Activated CD4-positive, alpha-beta T cell treated with anti-CD3 and anti-CD28 coated beads, Interleukin-2, amount 50 U/mL, for 48 hours (primary cell): ENCODE measurements at regions not wholly inside any gene's neighbourhood (a gene's known extent, or its start where the extent isn't known, plus 50 kb on each side); places are given as distances from the start of the nearest gene placed in this dataset.
"Not testable (repeated sequence)": the region's sequence is repeated elsewhere in the genome, so short reads cannot be mapped to it uniquely, and the experiment has no call there.

Experiments used
- DNase-seq, 2 experiments: peaks; one replicate each; pipeline ENCODE4 v3.0.0-alpha.2; 2020

DNA sequence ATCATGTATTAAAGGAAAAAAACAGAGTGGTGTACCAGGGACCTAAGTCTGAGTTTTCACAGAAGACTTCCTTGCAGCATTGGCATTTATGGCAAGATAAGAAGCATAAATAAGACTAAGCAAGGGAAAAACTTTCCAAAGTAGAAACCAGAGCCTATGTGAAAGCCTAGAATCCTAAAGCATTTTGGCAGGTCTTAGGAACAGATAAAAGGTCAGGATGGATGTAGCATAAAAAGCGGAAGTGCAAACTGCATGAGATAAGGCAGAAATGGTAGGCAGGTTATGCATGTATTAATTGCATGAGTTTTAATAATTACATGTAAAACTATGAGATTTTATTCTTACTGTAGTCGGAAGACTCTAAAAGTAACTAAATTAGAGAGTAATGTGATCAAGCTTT is 596.5 kb downstream of the SUCLG1 start:
- no peak for DNase-seq

DNA sequence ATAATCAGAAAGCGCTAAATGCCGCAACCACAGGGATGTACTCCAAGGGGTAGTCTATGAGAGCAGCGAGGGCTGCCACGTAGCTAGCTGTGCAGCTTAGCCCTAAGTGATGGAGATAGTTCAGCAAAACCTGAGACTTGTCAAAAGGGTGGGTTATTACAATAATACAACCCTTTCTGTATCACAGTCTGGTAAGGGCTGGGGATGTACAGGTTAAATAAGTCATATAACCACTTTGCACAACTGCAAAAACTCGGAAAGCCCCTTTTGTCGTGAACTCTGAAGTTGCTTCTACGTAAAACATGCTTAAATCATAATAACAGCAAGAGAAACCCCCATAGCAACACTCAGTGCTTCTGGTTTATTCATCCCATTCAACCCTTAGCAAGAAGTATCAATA is 598.8 kb downstream of the SUCLG1 start:
- DNase-seq: no peak

DNA sequence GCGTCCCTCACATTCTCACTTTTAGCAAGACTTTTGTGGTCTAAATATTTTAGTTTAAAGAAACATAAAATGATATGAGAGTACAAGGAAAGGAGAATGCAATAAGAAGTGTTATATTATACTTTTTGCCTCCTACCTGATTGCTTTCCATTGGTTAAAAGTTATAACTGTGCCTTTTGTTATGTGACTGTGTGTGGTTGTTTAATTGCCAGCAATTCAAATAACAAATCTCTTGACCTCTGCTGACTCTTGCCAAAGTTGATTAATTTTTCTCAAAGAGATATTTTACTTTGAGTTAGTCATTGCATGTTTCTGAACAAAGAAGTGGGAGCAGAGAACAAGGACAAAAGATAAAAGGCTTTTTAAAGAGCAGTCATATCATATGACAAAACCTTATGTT is 599.5 kb downstream of the SUCLG1 start:
- no peak for DNase-seq

GRCh38 chr2:83851066-83851465 is 608.0 kb downstream of the SUCLG1 start:
- DNase-seq: no peak

- DNase-seq: no peak
Observed at GRCh38 chr2:83850071-83850725, 608.9 kb downstream of the SUCLG1 start.

DNA sequence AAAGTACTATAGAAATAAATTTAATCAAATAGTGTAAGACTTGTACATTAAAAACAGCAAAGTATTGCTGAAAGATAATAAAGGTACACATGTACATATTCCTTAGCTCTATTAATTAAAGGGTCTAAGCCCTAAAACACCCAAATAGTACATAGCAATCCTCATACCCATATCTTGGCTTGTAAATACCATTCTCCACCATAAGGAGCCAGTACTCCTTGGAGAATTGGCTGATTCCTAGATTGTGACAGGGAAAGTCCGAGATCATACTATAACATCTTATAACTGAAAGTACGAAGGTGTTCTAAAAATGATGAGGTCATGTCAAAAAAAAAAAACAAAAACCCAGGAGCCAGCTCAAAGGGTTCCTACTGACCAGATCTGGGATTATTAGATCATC is 614.6 kb downstream of the SUCLG1 start:
- DNase-seq: no peak

DNA sequence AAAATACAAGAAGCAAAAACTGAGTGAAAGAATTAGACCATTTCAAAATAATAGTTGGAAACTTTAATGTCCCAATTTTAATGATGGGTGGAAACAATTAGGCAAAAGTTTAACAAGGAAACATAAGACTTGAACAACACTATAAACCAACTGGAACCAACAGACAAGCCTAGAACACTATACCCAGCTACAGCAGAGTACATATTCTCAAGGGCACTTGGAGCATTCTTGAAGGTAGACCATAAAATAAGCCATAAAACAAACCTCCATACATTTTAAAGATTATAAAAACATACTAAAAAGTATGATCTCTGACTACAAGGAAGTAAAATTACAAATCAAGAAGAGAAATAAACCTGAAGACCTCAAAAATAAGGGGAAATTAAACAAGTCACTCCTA is 616.7 kb downstream of the SUCLG1 start:
- DNase-seq: no peak

DNA sequence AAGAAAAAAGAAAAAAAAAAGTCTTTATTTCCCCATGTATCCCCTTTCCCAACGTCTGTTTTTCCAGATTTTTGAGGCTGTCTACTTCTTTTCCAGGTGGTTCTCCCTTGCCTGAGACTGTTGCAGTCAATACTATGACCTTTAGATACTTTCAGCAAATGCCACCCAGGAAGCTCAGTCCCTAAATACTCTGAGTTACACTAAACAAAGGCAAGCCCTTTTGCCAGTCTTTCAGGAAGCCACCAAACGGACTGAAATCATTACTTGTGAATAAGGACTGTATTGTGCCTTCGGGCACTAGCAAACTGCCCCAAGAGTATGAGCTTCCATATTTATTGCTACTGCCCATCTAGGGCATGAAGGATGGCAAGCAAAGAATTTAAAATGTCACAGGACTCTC is 621.3 kb downstream of the SUCLG1 start:
- no peak for DNase-seq

GRCh38 chr2:83827618-83828017 is 631.5 kb downstream of the SUCLG1 start:
- no peak for DNase-seq

DNA sequence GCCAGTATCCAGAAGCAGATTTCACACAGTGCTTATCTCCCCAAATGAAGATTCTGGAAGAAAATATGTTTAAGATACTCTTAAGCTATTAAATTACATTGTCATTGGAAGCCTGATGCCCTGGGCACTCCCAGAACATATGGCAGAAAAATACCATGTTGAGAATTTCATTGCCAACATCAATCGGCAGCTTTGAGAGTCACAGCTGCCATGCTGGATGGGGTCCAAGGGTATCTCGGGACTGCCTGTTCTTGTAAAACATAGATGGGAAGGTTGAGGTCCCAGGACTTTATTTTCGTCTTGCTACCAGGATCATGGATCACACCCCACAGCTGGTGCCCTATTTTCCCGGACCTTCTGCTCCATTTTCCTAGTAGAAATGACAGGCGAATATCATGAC is 632.5 kb downstream of the SUCLG1 start:
- DNase-seq: no peak

- DNase-seq: no peak
Observed at GRCh38 chr2:83823229-83823628, 635.9 kb downstream of the SUCLG1 start.

DNA sequence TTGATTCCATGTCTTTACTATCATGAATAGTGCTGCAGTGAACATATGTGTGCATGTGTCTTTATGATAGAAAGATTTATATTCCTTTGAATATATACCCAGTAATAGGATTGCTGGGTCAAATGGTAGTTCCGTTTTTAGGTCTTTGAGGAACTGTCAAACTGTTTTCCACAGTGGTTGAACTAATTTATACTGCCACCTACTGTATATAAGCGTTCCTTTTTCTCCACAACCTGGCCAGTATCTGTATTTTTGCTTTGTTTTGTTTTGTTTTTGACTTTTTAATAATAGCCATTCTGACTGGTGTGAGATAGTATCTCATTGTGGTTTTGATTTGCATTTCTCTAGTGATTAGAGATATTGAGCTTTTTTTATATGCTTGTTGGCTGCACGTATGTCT is 641.6 kb downstream of the SUCLG1 start:
- DNase-seq: no peak

GRCh38 chr2:83808878-83809277 is 650.2 kb downstream of the SUCLG1 start:
- no peak for DNase-seq

DNA sequence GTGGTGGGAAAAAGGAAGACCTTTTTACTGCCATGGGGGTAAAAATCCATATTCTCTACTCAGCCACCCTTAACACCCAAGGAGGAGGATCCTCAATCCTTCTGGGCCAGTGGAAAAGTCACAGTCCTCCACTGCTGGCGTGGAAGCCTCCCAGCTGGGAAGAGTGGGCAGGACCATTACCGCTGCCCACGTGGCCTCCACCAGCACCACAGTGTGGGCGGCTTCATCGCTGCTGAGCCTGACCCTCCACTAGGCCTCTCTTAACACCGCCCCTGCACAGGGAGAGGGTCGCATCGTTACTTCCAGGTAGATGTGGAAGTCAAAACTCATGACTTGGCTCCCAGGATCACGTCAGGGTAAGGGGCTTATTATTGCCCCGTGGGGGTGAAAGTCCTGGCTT is 656.5 kb downstream of the SUCLG1 start:
- DNase-seq: no peak

GRCh38 chr2:83795777-83796176 is 663.3 kb downstream of the SUCLG1 start:
- DNase-seq: no peak

DNA sequence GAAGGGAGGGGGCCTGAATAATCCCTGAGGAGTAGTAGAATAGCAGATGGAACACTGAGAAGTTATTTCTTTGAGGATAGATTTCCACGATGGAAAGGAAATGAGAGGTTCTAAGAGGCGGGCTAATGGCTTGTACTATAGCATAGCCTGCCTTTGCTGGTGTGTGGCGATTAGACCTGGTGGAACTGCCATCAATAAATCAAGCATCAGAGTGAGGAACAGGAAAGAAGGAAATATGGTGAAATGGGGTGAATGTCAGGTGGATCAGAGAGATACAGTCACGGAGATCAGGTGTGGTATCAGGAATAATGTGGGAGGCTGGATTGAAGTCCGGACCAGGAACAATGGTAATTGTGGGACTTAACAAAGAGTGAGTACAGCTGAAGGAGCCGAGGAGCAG is 668.6 kb downstream of the SUCLG1 start:
- DNase-seq: not testable (repeated sequence)

GRCh38 chr2:83789674-83790073 is 669.4 kb downstream of the SUCLG1 start:
- DNase-seq: not testable (repeated sequence)

GRCh38 chr2:83788938-83789566 is 670.0 kb downstream of the SUCLG1 start:
- not testable (repeated sequence) for DNase-seq

DNA sequence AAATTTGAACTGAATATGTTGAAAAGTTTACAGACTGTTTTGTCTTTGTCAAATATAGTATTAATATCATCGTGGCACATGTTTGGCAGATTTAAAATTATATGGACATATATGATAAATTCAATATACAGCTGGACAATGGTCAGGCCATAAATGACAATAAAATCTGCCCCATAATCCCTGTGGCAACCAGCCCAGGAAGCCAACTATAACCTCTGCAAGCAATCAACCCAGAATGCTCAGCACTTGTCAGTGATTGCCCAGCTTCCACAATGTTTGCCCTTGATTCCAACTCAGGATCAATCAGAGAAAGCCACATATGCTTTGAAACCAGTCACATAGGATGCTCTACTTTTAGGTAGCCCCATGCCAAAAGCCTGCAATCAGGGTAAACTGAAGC is 671.9 kb downstream of the SUCLG1 start:
- DNase-seq: no peak

GRCh38 chr2:83786140-83786539 is 672.9 kb downstream of the SUCLG1 start:
- no peak for DNase-seq

DNA sequence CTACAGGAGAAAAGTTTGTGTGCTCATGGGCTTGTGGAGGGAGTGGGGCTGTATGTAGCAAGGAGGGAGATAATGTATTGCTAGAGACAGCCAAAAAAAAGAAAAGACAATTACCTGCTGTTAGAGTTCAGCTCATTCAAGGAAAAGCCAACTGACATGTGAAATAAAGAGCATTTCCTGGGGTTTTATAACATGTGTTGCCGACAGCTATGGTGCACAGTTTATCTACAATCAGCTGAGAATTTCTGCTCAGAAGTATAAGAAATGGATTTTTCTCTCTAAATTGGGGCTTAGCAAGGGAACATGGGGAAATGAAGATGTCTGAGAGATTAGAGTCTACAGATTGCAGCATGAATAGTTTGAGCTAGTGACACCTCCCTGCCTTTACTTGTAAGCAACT is 674.1 kb downstream of the SUCLG1 start:
- no peak for DNase-seq

- no peak for DNase-seq
Observed at GRCh38 chr2:83784315-83784714, 674.8 kb downstream of the SUCLG1 start.

DNA sequence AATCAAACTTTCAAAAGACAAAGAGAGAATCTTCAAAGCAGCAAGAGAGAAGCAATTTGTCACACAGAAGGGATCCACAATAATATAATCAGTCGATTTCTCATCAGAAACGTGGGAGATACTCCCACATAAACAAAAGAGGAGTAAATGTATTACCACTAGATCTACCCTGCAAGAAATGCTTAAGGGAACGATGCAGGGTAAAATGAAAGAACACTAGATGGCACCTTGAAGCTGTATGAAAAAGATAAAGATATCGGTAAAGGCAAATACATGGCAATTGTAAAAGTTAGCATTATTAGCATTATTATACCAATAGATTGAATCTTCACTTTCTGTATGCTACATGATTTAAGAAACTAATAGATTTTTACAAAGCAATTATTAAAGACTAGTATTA is 677.0 kb downstream of the SUCLG1 start:
- DNase-seq: no peak

DNA sequence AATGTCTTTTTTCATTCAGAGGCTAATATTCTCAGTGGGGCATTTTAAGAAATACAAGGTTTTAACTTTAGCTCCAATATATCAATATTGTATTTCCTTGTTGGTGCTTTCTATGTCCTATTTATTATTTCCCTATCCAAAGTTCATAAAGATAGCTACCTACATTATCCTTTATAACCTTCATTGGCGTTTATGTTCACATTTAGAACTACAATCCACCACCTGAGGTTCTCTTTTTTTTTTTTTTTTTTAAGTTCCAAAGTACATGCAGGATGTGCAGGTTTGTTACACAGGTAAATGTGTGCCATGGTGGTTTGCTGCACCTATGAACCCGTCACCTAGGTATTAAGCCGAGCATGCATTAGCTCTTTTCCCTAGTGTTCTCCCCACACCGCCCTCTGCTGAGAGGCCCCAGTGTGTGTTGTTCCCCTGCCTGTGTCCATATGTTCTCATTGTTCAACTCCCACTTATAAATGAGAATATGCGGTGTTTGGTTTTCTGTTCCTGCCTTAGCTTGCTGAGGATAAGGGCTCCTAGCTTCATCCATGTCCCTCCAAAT is 694.6 kb downstream of the SUCLG1 start:
- no peak for DNase-seq

DNA sequence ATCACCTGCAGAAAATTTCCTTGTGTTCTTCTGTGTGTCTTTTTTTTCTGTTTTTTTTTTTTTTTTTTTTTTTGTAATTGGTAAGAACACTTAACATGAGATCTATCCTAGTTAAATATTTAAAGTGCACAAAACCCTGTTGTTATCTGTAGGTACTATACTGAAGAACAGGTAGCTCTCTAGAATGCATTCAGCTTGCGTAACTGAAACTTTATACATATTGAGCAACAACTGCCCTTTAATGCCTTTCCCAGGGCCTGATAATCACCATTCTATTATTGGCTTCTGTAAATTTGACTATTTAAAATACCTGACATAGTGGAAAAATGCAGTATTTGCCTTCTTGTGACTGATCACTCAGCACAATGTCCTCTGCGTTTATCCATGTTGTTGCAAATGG is 701.8 kb downstream of the SUCLG1 start:
- no peak for DNase-seq
